Fibroblast of lung (primary cell): ENCODE measurements at regions not wholly inside any gene's neighbourhood (a gene's known extent, or its start where the extent isn't known, plus 50 kb on each side); places are given as distances from the start of the nearest gene placed in this dataset.

Experiments
- DNase-seq, 2 donors: peaks; one replicate each; pipeline versions ENCODE4 v3.0.0 to v3.0.0-alpha.2; 2010; ENCODE audit warnings: low read depth in 2 of 2
- H2AFZ ChIP-seq: 2 replicates; pipeline ENCODE4 v1.5.1; 2012; ENCODE audit warnings: low read length, control low read depth, inconsistent platforms
- H3K27ac ChIP-seq: 2 replicates; pipeline ENCODE4 v1.5.1; 2011; ENCODE audit warnings: low read length, control low read depth; ENCODE audit not compliant: insufficient read depth
- H3K27me3 ChIP-seq: 2 replicates; pipeline ENCODE4 v1.5.1; 2011; ENCODE audit warnings: mild to moderate bottlenecking, low read length; ENCODE audit not compliant: control insufficient read depth, insufficient read depth
- H3K36me3 ChIP-seq: 2 replicates; pipeline ENCODE4 v1.5.1; 2011; ENCODE audit warnings: low read length; ENCODE audit not compliant: control insufficient read depth, insufficient read depth
- H3K4me1 ChIP-seq: 2 replicates; pipeline ENCODE4 v1.5.1; 2011; ENCODE audit warnings: low read length; ENCODE audit not compliant: control insufficient read depth, insufficient read depth; ENCODE audit errors: extremely low read depth
- H3K4me2 ChIP-seq: 2 replicates; pipeline ENCODE4 v1.5.1; 2011; ENCODE audit warnings: low read length, control low read depth; ENCODE audit not compliant: insufficient read depth; ENCODE audit errors: extremely low read depth
- H3K4me3 ChIP-seq, 4 experiments: fragments of 200-600 bp in 1 of 4; sonication (generic) in 1 of 4; replicated peaks in 1 of 4; 2 replicates each; pipeline ENCODE4 v1.5.1; 2011 to 2016; ENCODE audit warnings: low read length in 4 of 4, low read depth in 3 of 4, mild to moderate bottlenecking in 3 of 4, control low read depth in 2 of 4, inconsistent platforms in 1 of 4, mixed read lengths in 1 of 4; ENCODE audit not compliant: insufficient read depth in 1 of 4; ENCODE audit errors: control extremely low read depth in 1 of 4
- H3K79me2 ChIP-seq: 2 replicates; pipeline ENCODE4 v1.5.1; 2012; ENCODE audit warnings: mild to moderate bottlenecking, low read length, inconsistent platforms; ENCODE audit not compliant: control insufficient read depth, insufficient read depth
- H3K9ac ChIP-seq: 2 replicates; pipeline ENCODE4 v1.5.1; 2011; ENCODE audit warnings: mild to moderate bottlenecking, low read length, control low read depth; ENCODE audit not compliant: insufficient read depth
- H3K9me3 ChIP-seq: 2 replicates; pipeline ENCODE4 v1.5.1; 2012; ENCODE audit warnings: low read depth, low read length; ENCODE audit not compliant: control insufficient read depth, insufficient read depth
- H4K20me1 ChIP-seq: 2 replicates; pipeline ENCODE4 v1.5.1; 2011; ENCODE audit warnings: low read length; ENCODE audit not compliant: control insufficient read depth, insufficient read depth; ENCODE audit errors: extremely low read depth
- EZH2 ChIP-seq: IDR thresholded peaks from 2 replicates; pipeline ENCODE4 v1.5.1; 2012; ENCODE audit warnings: low read length, control low read depth, mild to moderate bottlenecking; ENCODE audit errors: missing control alignments
- TF ChIP-seq, protein P1 (sequence below), 2 donors: IDR thresholded peaks in 1 of 2; conservative IDR thresholded peaks in 1 of 2; 1 replicate in 1 of 2; 2 replicates in 1 of 2; pipeline ENCODE4 v1.5.1; 2011 to 2012; ENCODE audit warnings: low read length in 2 of 2, control low read depth in 1 of 2, inconsistent platforms in 1 of 2, low read depth in 1 of 2, mild to moderate bottlenecking in 1 of 2

DNA sequence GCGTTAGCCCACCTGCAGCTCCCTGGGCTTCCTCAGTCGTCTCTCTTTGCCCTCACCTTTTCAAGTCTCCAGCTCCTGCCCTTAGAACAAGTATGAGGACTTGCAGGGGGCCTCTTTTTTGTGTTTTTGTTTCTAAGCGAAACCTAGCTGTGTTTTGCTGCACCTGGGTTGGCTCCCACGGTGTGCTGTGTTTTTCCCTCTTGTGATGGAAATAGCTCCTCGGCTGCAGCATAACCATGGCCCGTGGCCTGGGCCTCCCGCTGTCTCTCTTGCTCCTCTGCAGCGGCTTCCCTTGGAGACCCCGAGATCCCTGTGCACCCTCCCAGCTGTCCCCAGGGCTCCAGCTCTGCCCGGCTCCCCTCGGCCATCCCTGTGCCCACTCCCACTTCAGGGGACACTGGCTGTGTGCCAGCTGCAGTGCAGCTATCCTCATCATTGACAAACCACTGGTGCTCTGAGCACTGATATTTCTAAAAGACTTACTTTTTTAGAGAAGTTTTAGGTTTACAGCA lies 75.6 kb upstream of the TCERG1L start:
- H4K20me1 ChIP-seq = no peaks in the 10 kb centered on the region
- no peak for TF ChIP-seq EZH2
- TF ChIP-seq, protein P1, sequence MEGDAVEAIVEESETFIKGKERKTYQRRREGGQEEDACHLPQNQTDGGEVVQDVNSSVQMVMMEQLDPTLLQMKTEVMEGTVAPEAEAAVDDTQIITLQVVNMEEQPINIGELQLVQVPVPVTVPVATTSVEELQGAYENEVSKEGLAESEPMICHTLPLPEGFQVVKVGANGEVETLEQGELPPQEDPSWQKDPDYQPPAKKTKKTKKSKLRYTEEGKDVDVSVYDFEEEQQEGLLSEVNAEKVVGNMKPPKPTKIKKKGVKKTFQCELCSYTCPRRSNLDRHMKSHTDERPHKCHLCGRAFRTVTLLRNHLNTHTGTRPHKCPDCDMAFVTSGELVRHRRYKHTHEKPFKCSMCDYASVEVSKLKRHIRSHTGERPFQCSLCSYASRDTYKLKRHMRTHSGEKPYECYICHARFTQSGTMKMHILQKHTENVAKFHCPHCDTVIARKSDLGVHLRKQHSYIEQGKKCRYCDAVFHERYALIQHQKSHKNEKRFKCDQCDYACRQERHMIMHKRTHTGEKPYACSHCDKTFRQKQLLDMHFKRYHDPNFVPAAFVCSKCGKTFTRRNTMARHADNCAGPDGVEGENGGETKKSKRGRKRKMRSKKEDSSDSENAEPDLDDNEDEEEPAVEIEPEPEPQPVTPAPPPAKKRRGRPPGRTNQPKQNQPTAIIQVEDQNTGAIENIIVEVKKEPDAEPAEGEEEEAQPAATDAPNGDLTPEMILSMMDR (conservative IDR thresholded peaks at IDR 0.05 in 1 of 2, IDR thresholded peaks at IDR 0.05 in 1 of 2; ENCODE audit: low read depth in 1 of 2, low read length in 2 of 2) = no peak
- no peaks in the 10 kb centered on the region for H3K27me3 ChIP-seq
- H3K9me3 ChIP-seq = no peaks in the 10 kb centered on the region
- H3K27ac ChIP-seq = no peak overlapping the region
- H2AFZ ChIP-seq = no peak overlapping the region
- H3K36me3 ChIP-seq = no peaks in the 10 kb centered on the region
- H3K9ac ChIP-seq = no peak overlapping the region
- H3K79me2 ChIP-seq = no peaks in the 10 kb centered on the region
- H3K4me1 ChIP-seq = no peaks in the 10 kb centered on the region
- no peak overlapping the region for H3K4me2 ChIP-seq
- no peak for DNase-seq
- H3K4me3 ChIP-seq = no peak overlapping the region

DNA sequence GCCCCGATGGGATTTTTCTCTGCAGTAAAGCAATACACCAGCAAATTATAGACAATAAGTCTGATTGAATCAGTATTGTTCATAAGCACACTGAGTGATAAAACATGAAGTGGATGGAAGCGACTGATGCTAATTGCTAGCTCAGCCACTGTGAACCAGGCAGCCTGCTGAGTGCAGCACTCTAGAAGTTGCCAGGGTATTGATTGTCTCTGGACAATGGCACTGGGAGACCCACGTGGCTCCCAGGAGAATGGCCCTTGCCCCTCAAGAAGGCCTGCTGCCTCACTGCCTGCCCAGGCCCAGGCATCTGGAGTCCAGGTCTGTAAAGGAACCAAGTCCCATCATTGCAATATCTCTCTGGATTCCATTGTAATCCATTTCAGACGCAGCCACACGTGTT lies 80.4 kb upstream of the TCERG1L start:
- H3K9ac ChIP-seq = no peak overlapping the region
- no peaks in the 10 kb centered on the region for H3K9me3 ChIP-seq
- no peak overlapping the region for H3K4me3 ChIP-seq
- TF ChIP-seq, protein P1 (conservative IDR thresholded peaks at IDR 0.05 in 1 of 2, IDR thresholded peaks at IDR 0.05 in 1 of 2; ENCODE audit: low read depth in 1 of 2, low read length in 2 of 2) = no peak
- no peak for TF ChIP-seq EZH2
- no peak for DNase-seq
- H3K27me3 ChIP-seq = no peaks in the 10 kb centered on the region
- H3K4me2 ChIP-seq = no peak overlapping the region
- H3K79me2 ChIP-seq = no peaks in the 10 kb centered on the region
- H3K4me1 ChIP-seq = no peaks in the 10 kb centered on the region
- no peak overlapping the region for H3K27ac ChIP-seq
- H2AFZ ChIP-seq = no peak overlapping the region
- H4K20me1 ChIP-seq = no peaks in the 10 kb centered on the region
- H3K36me3 ChIP-seq = no peaks in the 10 kb centered on the region

DNA sequence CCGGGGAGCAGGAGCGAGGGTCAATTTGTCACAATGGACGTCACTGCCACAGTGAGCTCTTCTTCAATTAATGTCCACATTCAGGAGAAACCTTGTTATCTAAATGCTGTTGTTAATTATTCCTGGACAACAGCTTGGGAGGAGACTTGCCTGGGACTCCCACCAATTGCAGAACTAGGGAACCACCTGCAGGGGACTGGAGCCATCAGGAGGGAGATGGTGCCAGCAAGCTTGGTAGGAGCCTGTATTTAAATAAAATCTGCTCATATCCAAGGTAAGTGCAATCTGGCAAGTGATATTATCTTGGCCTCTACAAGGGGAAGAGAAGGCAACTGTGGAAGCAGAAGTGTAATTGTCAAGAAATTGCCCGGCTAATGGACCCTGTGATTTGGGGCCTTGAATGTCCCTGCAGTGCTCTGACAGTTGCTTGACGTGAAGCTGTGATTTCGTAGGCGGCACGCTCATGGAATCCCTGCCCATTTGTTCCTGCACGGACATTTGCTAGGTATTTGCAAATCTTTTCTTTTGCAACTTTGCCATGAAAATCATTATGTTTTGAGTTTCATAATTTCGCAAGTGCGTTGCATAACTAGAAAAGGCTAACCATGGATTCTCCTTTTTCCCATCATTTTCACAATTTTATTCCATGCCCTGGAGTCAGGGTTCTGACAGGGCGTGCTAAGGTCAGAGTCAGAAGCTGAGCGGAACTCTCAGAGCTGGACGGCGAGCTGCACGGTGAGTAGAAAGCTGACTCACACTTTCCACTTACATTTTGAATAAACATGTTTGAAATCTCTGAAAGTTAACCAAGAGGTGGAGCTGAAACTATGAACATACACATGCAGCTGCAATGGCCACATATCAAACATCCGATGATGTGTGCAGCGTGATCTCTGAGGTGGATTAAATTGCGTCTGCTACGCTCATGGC lies 84.9 kb upstream of the TCERG1L start:
- H4K20me1 ChIP-seq = no peaks in the 10 kb centered on the region
- H3K27me3 ChIP-seq = no peaks in the 10 kb centered on the region
- H3K9me3 ChIP-seq = no peaks in the 10 kb centered on the region
- no peaks in the 10 kb centered on the region for H3K36me3 ChIP-seq
- H3K4me1 ChIP-seq = no peaks in the 10 kb centered on the region
- DNase-seq = no peak
- H3K4me3 ChIP-seq = no peak overlapping the region
- TF ChIP-seq, protein P1 (conservative IDR thresholded peaks at IDR 0.05 in 1 of 2, IDR thresholded peaks at IDR 0.05 in 1 of 2; ENCODE audit: low read depth in 1 of 2, low read length in 2 of 2) = no peak
- no peak for TF ChIP-seq EZH2
- no peak overlapping the region for H3K4me2 ChIP-seq
- H2AFZ ChIP-seq = no peak overlapping the region
- H3K79me2 ChIP-seq = no peaks in the 10 kb centered on the region
- no peak overlapping the region for H3K9ac ChIP-seq
- H3K27ac ChIP-seq = no peak overlapping the region
